PC-9 (cell line): ENCODE measurements at regions not wholly inside any gene's neighbourhood (a gene's known extent, or its start where the extent isn't known, plus 50 kb on each side); places are given as distances from the start of the nearest gene placed in this dataset.

ENCODE experiments used
- BruUV-seq: library from RNA; stranded (reverse); fragments of 400-500 nt; replicated peaks from 2 replicates; lab custom pipeline; 2021; lab: Mats Ljungman, UMichigan
- CTCF ChIA-PET: fragments of 300-600 bp; sonication (Branson Sonifier 250); formaldehyde crosslinking; loops from one replicate; lab custom pipeline; 2022; ENCODE audit warnings: antibody characterized with exemption; lab: Charles Lee
- POLR2A ChIA-PET: fragments of 300-600 bp; sonication (Branson Sonifier 250); formaldehyde crosslinking; loops from one replicate; lab custom pipeline; 2022; ENCODE audit warnings: antibody characterized with exemption; ENCODE audit not compliant: unreplicated experiment; lab: Charles Lee
- DNase-seq, 2 experiments: peaks; one replicate each; pipeline versions ENCODE4 v3.0.0 to v3.0.0-alpha.2; 2015 to 2022; ENCODE audit warnings: mixed read lengths in 1 of 2
- H2AFZ ChIP-seq: fragments of 200-600 bp; sonication (generic); 2 replicates; pipeline ENCODE4 v1.8.1; 2017; ENCODE audit warnings: antibody characterized with exemption
- H3F3A ChIP-seq: fragments of 200-600 bp; sonication (generic); 2 replicates; pipeline ENCODE4 v1.8.1; 2017; ENCODE audit warnings: antibody characterized with exemption, mild to moderate bottlenecking, low read depth; ENCODE audit not compliant: insufficient read depth
- H3K27ac ChIP-seq: fragments of 200-600 bp; sonication (generic); 2 replicates; pipeline ENCODE4 v1.6.1; 2016; ENCODE audit warnings: mixed run types
- H3K27me3 ChIP-seq: fragments of 200-600 bp; sonication (generic); 2 replicates; pipeline ENCODE4 v1.6.1; 2016; ENCODE audit warnings: low read depth, mixed run types; ENCODE audit not compliant: insufficient read depth
- H3K36me3 ChIP-seq: fragments of 200-600 bp; sonication (generic); 2 replicates; pipeline ENCODE4 v1.6.1; 2016; ENCODE audit warnings: low read depth, mixed run types
- H3K4me1 ChIP-seq: fragments of 200-600 bp; sonication (generic); replicated peaks from 2 replicates; pipeline ENCODE4 v1.6.1; 2016; ENCODE audit warnings: mixed run types; ENCODE audit not compliant: insufficient read depth
- H3K4me2 ChIP-seq: fragments of 200-600 bp; sonication (generic); 2 replicates; pipeline ENCODE4 v1.6.1; 2017; ENCODE audit warnings: mixed run types
- H3K4me3 ChIP-seq: fragments of 200-600 bp; sonication (generic); 2 replicates; pipeline ENCODE4 v1.6.1; 2016; ENCODE audit warnings: mixed run types
- H3K79me2 ChIP-seq: fragments of 200-600 bp; sonication (generic); 2 replicates; pipeline ENCODE4 v1.6.1; 2017; ENCODE audit warnings: low read depth, mixed run types
- H3K9me2 ChIP-seq: fragments of 200-600 bp; sonication (generic); 2 replicates; pipeline ENCODE4 v1.8.1; 2017; ENCODE audit warnings: mild to moderate bottlenecking; ENCODE audit not compliant: insufficient read depth
- H3K9me3 ChIP-seq: fragments of 200-600 bp; sonication (generic); 2 replicates; pipeline ENCODE4 v1.8.1; 2016; ENCODE audit warnings: low read depth; ENCODE audit not compliant: insufficient read depth
- H4K20me1 ChIP-seq: fragments of 200-600 bp; sonication (generic); 2 replicates; pipeline ENCODE4 v1.8.1; 2017; ENCODE audit not compliant: insufficient read depth
- EZH2 ChIP-seq: fragments of 200-600 bp; sonication (generic); IDR thresholded peaks from 2 replicates; pipeline ENCODE4 v1.8.0; 2017; ENCODE audit warnings: antibody characterized with exemption, low read depth
- intact Hi-C: fragments of 100-400 bp; cut with micrococcal nuclease; formaldehyde crosslinking; loops from one replicate; pipeline ENCODE4 v1.10.0; 2022; ENCODE audit not compliant: unreplicated experiment
- TF ChIP-seq, protein P1 (sequence below): fragments of 200-600 bp; sonication (generic); conservative IDR thresholded peaks from 2 replicates; pipeline ENCODE4 v1.6.1; 2017; ENCODE audit warnings: mixed run types, antibody characterized with exemption, mild to moderate bottlenecking, moderate library complexity

DNA sequence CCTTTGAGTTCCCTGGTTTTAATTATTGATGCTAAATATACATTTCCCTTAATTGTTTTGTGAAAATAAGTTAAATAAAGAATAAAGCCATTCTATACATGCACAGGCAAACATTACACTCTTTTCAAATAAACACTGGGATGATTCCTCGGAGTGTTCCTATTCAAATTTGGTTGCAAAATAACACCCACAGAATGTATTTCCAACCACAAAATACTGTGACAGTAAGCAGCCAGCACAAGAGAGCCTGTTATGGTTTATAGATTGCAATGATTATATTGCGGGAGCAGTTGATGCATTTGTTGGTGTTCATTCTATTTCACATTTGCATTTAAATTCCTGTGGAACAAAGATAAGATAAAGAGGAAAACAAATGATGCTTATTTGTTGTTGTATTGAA, 632.6 kb upstream of the WWC1 start:
- H3K27ac ChIP-seq = no peak overlapping the region
- H3K27me3 ChIP-seq = no peaks in the 10 kb centered on the region
- POLR2A ChIA-PET = no interaction called here
- no peaks in the 10 kb centered on the region for H4K20me1 ChIP-seq
- no peaks in the 10 kb centered on the region for H3K9me2 ChIP-seq
- no peak overlapping the region for H3K4me3 ChIP-seq
- peaks cover 11% of the 10 kb centered on the region for H3K4me1 ChIP-seq
- no peak overlapping the region for H2AFZ ChIP-seq
- no peak overlapping the region for H3K4me2 ChIP-seq
- H3F3A ChIP-seq = peaks cover under 1% of the 10 kb centered on the region; the same call in 1 of the 2 replicates
- intact Hi-C loops = no loop called here
- TF ChIP-seq EZH2 = no peak
- TF ChIP-seq, protein P1, sequence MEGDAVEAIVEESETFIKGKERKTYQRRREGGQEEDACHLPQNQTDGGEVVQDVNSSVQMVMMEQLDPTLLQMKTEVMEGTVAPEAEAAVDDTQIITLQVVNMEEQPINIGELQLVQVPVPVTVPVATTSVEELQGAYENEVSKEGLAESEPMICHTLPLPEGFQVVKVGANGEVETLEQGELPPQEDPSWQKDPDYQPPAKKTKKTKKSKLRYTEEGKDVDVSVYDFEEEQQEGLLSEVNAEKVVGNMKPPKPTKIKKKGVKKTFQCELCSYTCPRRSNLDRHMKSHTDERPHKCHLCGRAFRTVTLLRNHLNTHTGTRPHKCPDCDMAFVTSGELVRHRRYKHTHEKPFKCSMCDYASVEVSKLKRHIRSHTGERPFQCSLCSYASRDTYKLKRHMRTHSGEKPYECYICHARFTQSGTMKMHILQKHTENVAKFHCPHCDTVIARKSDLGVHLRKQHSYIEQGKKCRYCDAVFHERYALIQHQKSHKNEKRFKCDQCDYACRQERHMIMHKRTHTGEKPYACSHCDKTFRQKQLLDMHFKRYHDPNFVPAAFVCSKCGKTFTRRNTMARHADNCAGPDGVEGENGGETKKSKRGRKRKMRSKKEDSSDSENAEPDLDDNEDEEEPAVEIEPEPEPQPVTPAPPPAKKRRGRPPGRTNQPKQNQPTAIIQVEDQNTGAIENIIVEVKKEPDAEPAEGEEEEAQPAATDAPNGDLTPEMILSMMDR = no peak
- BruUV-seq = no TSS peak
- no peaks in the 10 kb centered on the region for H3K36me3 ChIP-seq
- no peak for DNase-seq
- peaks cover 6% of the 10 kb centered on the region; the same call in 1 of the 2 replicates for H3K9me3 ChIP-seq
- CTCF ChIA-PET = no interaction called here
- H3K79me2 ChIP-seq = no peaks in the 10 kb centered on the region

DNA sequence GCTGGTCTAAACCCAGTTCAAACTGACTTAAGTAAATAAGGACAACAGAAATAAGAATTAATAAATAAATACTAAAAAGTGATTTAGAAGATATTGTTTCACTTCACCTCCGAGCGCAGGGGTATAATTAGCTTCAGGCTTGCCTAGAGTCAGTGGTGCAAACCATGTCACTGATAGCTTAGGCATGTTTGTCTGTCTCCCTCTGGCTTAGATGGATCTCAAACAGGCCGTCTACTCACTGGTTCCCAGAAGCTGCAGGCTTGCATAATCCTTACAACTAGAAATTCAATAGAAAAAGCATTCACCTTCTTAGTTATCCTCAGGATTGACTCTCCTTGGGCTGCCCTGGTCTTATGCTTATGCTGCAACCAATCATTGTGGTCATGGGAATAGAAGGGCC, 629.8 kb upstream of the WWC1 start:
- H3K9me2 ChIP-seq = no peaks in the 10 kb centered on the region
- no peak overlapping the region for H3K27ac ChIP-seq
- H3K36me3 ChIP-seq = no peaks in the 10 kb centered on the region
- ChIA-PET CTCF (no interaction called here), POLR2A (no interaction called here)
- no peaks in the 10 kb centered on the region for H3K79me2 ChIP-seq
- BruUV-seq = no TSS peak
- no peaks in the 10 kb centered on the region for H3K9me3 ChIP-seq
- no peak overlapping the region for H3K4me3 ChIP-seq
- H4K20me1 ChIP-seq = no peaks in the 10 kb centered on the region
- H3K4me2 ChIP-seq = no peak overlapping the region
- intact Hi-C loops = no loop called here
- no peak for DNase-seq
- 0 out of 2 replicates have a peak, but pooled peaks cover 7% of the 10 kb centered on the region for H3K4me1 ChIP-seq
- TF ChIP-seq, protein P1 = no peak
- no peak for TF ChIP-seq EZH2
- no peaks in the 10 kb centered on the region for H3K27me3 ChIP-seq
- no peak overlapping the region for H2AFZ ChIP-seq
- no peaks in the 10 kb centered on the region for H3F3A ChIP-seq

DNA sequence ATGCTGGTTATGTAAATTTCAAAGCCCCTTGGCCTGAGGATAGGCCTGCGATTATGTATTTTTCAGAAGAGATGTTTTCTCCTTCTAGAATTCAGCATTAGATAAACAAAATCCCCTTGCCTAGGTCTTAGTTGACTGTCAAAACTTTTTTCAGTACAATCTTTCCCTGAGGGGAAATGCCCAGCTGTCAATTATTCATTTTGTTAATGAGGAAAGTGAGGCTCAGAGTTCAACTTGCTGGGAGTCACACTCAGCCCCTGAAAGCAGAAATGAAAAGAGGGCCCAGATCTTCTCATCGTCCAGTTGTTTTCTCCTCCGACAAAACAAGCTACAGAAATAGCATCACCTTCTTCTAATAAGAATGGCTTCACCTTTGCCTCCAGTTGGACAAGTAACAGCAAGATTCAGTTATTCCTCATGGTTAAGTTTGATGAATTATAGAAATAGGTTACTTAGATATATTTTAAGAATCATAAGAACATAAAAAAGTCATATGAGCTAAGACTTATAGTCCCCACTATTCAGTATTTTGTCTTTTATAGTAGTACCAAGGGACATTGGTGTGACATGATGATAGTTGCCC, 627.1 kb upstream of the WWC1 start:
- intact Hi-C loops = no loop called here
- no peaks in the 10 kb centered on the region for H3K79me2 ChIP-seq

More for the DNA sequence above, 627.1 kb upstream of the WWC1 start:
- no peak overlapping the region for H3K4me3 ChIP-seq
- no peaks in the 10 kb centered on the region for H4K20me1 ChIP-seq
- no peak for TF ChIP-seq EZH2
- TF ChIP-seq, protein P1 = no peak
- ChIA-PET CTCF (no interaction called here), POLR2A (no interaction called here)
- H2AFZ ChIP-seq = no peak overlapping the region
- no peaks in the 10 kb centered on the region for H3K27me3 ChIP-seq
- no peak for DNase-seq
- 0 out of 2 replicates have a peak, but pooled peaks cover 7% of the 10 kb centered on the region for H3K4me1 ChIP-seq
- H3K27ac ChIP-seq = no peak overlapping the region
- H3F3A ChIP-seq = no peaks in the 10 kb centered on the region
- BruUV-seq = no TSS peak
- no peaks in the 10 kb centered on the region for H3K9me3 ChIP-seq
- no peaks in the 10 kb centered on the region for H3K9me2 ChIP-seq
- H3K4me2 ChIP-seq = no peak overlapping the region
- no peaks in the 10 kb centered on the region for H3K36me3 ChIP-seq
